ACHN (cell line): ENCODE measurements at regions not wholly inside any gene's neighbourhood (a gene's known extent, or its start where the extent isn't known, plus 50 kb on each side); places are given as distances from the start of the nearest gene placed in this dataset.
A peak's percentile ranks its signal among the peaks of the same experiment; 100 is the strongest.
"Not testable (repeated sequence)": the region's sequence is repeated elsewhere in the genome, so short reads cannot be mapped to it uniquely, and the experiment has no call there.

ENCODE experiments used
- DNase-seq: peaks from one replicate; pipeline ENCODE4 v3.0.0-alpha.2; 2015
- in situ Hi-C: cut with HindIII; loops from 2 replicates; pipeline ENCODE4 v1.10.0; 2017; ENCODE audit warnings: low sequenced_read_pairs, low pct_ligation_motif_present, low pct_unique_long_range_greater_than_20kb

DNA sequence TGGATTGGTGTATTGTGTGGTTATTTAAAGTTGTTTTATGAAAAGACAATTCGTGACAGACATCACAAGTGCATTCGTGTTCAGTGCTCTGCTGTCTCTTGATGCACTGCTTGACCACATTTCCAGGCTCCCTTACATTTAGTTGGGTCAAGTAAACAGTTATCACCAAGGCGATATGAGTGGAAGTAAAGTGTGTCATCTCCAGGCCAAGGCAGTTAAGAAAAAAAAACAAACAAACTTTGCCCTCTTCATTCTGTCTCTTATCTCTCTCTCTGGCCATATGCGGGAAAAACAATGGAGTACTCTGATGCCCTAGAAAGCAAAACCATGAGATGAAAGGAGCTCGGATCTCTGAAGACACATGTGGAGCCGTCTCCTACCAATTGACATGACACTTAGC lies 131.1 kb downstream of the DSEL start:
- in situ Hi-C loops, result no loop called here
- DNase-seq, result no peak

DNA sequence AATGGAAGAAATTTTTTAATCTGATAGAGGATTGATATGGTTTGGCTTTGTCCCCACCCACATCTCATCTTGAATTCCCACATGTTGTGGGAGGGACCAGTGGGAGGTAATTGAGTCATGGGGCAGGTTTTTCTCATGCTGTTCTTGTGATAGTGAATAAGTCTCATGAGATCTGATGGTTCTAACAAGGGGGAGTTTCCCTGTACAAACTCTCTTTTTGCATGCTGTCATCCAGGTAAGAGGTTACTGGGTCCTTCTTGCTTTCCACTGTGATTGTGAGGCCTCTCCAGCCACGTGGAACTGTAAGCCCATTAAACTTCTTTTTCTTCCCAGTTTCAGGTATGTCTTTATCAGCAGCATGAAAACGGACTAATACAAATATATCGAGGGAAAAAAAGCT lies 132.5 kb downstream of the DSEL start:
- in situ Hi-C loops, DNase-seq: not testable (repeated sequence)

DNA sequence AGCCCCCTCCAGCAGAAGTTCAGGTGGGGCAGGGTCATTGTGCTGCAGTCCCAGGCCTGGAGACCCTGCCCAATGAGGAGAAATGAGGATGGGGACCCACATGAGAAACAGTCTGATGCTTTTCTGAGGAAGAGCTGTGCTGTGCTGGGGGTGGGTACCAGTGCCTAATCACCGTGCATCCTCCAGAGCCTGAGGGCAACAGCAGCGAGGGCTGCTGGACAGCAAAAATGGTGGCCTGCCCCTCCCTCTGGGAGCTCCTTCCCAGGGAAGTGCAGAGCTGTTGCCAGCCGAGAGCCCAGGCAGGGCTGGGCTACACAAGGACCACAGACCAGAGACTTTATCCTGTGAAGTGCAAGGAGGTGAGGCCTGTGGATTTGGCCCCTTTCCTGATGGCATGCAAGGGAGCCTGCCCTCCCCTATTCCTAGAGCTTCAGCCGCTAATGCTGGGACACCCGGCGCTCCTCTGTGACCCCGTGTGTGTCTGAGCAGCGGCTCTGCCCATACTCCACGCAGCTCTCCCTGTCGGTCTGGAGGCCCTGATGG lies 134.8 kb downstream of the DSEL start:
- in situ Hi-C loops, result no loop called here
- DNase-seq, result no peak

DNA sequence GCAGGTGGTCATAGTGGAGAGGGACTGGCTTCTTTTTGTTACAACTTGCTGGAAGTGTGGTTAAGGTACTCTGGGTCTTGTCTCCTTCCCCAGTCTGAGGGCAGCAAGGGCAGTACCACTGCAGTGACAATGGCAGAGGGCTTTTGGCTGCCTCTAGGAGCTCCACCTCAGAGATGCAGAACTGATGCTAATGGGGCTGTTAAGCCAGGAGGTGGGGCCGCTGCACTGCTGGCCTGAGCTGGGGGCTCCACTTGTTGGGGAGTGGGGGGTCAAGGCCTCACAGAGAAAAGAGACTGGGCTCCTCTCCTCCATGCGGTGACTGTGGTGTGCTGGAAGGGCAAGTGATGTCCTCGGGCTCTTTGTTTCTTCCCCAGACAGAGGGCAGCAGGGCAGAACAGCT lies 135.7 kb downstream of the DSEL start:
- in situ Hi-C loops, result no loop called here
- DNase-seq, result no peak

DNA sequence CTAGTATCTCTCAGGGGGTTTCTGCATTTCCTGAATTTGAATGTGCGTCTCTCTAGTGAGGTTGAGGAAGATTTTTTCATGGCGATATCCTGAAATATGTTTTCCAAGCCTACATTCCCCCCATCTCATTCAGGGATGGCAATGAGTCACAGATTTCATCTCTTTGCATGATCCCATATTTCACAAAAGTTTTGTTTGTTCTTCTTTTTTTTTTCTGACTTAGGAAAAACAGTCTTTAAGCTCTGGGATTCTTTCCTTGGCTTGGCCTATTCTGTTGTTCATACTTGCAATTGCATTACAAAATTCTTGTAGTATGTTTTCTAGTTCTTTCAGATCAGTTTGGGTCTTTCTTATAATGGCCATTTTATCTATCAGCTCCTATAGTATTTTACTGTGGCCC lies 136.5 kb downstream of the DSEL start:
- in situ Hi-C loops, result no loop called here
- no peak for DNase-seq

DNA sequence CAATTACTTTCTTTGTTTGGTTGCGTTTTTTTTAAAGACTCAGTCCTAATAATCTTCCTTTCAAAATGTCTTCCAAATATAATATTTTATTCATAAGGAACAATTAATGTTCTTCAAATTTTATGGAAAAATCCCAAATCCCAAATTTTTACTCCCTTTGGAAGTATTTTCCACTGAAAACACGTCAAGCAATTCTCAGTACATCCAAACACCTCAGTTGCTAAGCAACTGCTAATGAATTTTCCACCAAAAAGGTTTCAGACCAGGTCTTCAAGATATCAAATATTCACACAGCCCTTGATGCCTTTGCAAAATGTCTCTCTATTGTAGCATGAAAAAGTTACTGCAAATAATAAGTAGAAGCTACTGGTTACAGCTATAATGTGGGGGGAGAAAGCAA lies 140.1 kb downstream of the DSEL start:
- in situ Hi-C loops, result no loop called here
- DNase-seq, result no peak

DNA sequence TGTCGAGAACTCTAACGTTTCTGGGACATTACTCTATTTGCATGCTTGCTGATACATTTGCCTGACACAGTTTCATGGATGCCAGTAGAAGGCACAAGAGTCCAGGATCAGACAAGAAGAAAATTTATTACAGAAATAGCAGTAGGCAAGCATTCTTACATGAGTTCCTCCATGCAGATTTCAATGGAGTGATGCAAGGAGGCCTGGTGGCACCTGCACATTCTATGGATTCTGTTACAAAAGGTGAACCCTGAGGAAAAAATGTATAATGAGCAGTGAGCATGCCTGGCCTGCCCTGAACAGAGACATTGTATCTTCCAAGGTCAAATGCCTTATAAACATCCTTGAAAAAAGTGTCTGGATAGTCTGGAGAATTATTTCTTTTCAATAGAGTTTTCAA lies 142.9 kb downstream of the DSEL start:
- in situ Hi-C loops, result no loop called here
- DNase-seq, result no peak

DNA sequence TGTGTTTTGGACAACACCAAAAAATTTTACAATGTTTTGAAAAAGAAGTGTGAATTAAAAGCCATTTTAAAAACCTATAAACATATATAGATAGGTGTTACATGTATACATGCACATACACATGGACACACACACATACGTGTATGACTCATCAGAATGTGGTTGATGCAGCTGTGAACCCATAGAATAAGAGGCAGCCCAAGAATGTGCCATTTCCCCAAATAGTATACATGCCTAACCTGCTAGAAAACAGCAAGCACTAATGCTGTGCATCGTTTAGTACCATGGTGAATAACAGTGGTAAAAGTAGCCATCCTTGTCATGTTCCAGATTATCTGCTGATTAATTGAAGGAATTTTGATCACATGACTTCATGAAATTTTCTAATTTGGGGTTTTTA lies 149.0 kb downstream of the DSEL start:
- DNase-seq, result no peak
- in situ Hi-C loops, result no loop called here

DNA sequence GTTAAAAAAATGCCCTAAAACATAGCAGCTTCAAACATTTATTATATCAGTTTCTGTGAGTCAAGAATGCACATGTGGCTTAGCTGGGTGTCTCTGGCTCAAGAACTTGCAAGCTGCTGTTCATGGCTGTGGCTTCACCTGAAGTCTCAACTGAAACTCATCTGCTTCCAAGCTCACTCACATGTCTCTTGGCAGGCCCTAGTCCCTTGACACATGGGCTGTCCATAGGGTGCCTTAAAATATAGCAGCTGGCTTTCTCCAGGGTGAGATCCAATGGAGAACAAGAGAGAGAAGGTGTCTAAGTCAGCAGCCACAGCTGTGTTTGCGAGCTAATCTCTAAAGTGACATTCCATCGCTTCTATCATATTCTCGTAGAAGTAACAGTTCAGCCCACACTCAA lies 152.8 kb downstream of the DSEL start:
- DNase-seq, result no peak
- in situ Hi-C loops, result no loop called here

DNA sequence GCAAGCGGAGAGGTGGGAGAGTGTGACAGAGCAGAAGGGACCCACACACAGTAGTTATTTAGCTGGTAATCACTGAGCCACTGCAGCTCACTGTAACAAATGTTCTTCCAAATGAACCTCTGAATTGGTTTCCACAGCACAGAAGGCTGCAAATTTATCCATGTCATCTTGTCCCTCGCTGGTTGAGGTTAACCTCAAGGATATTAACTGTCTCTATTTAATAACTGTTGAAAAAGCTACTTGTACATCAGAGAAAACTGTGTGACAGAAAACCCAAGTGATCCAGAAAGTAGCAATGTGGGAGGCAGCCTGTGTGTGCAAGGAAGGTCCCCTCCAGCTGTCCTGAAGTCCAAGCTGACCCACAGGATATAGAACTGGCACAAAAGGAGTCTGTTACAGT lies 153.6 kb downstream of the DSEL start:
- in situ Hi-C loops, result no loop called here
- no peak for DNase-seq

DNA sequence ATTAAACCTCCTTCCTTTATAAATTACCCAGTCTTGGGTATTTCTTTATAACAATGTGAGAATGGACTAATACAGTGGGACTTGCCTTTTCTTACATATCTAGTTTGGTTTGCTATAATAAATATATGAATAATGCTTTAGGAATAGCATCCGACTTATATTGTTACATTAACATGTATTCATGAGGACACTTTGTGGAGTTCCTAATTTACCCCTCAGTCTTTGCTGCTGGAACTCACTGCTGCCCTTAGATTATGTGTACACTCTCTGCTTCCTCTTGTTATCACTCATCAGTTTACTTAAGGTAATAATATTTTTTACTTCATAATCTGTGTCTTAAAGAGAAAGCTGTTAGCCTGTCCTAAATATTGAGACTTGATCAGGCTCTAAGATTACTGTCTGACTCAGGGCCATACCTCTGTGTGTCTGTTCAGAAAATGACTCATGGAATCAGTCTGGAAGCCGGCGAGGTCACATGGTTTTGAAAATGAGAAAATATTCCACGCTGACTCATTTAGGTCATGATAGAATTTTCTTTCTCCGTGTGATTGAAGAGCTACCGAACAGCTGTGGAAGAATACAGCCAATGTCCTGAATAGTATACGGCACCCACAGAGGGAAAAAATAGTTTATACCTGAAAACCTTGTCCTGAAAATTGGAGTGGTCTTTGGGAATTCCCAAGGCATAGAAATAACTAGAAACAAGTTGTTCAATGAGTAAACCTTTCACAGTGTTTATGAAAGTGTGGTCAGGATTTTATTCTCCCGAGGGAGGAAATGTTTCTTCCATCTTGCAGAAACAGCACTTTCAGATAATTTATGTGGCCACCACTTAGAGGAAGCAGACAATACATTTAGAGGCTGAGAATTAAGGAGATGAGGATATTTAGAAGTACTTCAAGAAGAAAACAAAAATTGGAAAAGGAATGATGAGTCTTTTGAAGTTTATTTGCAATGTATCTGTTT lies 156.4 kb downstream of the DSEL start:
- DNase-seq, result peak; percentile 91
- in situ Hi-C loops, result no loop called here

DNA sequence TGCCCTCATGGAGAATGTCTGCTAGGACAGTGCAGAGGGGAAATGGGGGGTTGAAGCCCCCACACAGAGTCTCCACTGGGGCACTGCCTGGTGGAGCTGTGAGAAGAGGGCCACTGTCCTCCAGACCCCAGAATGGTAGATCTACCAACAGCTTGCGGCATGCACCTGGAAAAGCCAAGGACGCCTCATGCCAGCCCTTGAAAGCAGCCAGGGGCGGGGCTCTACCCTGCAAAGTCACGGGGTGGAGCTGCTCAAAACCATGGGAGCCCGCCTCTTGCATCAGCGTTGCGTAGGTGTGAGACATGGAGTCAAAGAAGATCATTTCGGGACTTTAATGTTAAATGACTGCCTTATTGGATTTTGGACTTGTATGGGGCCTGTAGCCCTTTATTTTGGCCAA lies 157.6 kb downstream of the DSEL start:
- DNase-seq, result no peak
- in situ Hi-C loops, result no loop called here

DNA sequence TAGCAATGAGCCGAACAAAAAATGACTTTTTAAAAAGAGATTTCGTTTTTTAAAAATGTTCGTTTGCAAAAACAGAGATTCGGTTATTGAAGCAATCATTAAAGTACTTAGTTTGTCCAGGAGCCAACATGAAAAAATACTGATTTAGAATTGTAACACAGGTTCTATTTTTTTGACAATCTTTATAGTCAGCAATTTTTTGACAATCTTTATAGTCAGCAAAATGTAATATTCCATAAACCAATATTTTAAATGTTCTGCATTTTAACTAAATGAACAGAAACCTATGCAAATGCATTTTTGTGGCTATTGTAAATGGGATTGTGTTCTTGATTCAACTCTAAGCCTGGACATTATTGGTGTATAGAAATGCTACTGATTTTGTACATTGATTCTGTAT lies 161.8 kb downstream of the DSEL start:
- in situ Hi-C loops, result no loop called here
- no peak for DNase-seq

DNA sequence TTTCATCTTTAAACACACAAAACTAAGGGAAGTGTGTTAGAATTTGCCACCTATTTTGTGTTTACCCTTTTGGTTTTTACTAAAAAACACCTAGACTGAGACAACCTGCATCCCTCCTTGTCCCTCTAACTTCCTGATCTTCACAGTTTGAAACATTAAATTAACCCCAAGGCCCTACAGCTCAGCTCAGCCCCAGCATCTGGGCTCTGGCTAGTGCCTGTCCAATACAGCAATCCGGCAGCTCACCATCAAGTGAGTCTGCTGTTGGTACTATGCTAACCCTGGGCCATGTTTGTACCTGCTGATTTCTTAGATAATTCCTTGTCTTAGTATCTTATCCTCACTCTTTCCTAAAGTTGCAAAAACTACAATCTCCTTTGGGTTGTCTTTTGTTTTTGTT lies 162.4 kb downstream of the DSEL start:
- in situ Hi-C loops, result no loop called here
- no peak for DNase-seq

DNA sequence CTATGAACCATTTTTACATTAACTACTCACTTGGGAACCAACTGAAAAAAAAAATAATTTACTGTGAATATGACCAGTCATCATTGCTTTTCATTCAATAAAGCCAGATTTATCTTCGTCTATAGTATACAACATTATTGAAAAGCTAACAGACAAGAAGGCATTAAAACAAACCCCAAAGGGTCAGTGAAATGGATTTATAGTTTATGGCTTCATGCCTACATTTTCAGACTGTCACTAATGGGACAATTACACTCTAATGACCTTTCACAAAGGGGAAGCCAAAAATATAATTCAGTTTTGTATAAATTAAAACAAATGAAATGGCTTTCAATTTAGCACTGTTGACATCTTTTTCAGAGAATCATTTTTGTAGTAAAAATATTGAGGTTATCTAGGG lies 169.1 kb downstream of the DSEL start:
- no peak for DNase-seq
- in situ Hi-C loops, result no loop called here

DNA sequence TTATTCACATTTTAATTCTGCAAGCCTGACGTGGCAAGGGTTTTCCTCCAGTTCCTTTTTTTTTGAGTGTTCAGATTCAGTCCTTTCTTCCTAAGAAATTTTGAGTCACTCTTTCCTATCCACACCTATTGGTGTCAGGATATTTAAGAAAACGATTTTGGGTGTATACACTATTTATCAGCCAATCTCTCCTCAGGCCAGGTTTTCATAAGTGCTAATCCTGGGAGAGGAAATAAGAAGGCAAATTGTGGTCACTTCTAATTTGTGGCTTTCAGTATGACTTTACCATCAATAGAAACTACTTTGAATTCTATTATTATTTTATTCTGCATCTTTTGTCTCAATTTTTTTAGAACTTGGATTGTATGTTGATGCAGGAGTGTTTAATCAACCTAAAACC lies 174.4 kb downstream of the DSEL start:
- in situ Hi-C loops, result no loop called here
- DNase-seq, result no peak

DNA sequence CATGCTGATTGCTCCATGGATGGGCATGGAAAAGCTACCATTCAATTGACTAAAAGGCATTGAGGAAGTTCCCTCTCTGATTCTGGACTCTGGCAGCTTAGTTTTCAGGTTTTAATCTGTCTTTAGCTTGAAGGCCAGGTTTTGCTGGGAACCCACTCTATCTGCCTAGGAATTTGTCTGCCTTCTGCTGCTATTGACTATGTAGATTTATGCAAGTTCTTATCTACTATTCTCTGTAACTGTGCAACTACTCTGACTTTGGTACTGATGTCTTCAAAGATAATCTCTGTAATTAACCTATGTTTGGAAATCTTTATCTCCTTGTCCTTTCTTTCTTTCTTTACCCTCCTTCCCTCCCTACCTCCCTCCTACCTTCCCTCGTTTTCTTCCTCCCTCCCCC lies 178.8 kb downstream of the DSEL start:
- in situ Hi-C loops, result no loop called here
- no peak for DNase-seq

DNA sequence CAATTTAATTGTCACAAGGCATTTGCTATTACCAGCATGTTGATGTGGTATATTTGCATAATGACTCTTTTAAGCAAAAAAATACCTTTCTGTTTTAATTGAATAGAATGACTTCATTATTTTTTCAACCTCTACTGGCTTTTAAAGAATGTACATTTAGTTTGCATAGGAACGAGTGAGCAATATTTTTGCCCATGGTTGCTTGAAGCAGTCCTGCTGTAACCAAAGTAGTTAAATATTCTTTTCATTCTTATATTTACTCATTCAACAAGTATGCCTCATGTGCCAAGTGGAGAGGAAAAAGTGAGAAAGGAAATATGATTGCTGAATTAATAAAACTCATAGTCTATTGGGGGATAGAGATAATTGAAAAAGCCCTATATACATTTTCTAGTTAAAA lies 184.7 kb downstream of the DSEL start:
- no peak for DNase-seq
- in situ Hi-C loops, result no loop called here

DNA sequence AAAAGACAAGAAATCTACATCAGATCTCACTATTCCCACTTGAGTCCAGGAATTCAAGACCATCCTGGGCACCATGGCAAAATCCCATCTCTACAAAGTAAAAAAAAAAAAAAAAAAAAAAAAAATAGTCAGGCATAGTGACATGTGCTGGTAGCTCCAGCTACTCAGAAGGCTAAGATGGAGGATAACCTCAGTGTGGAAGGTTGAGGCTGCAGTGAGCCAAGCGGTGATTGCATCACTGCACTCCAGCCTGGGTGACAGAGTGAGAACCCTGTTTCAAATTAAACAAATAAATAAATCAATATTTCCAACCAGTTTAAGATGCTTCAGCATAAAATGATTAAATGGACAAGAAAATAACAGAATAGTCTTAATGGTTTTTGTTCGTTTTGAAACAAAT lies 197.4 kb downstream of the DSEL start:
- DNase-seq, result no peak
- in situ Hi-C loops, result no loop called here

DNA sequence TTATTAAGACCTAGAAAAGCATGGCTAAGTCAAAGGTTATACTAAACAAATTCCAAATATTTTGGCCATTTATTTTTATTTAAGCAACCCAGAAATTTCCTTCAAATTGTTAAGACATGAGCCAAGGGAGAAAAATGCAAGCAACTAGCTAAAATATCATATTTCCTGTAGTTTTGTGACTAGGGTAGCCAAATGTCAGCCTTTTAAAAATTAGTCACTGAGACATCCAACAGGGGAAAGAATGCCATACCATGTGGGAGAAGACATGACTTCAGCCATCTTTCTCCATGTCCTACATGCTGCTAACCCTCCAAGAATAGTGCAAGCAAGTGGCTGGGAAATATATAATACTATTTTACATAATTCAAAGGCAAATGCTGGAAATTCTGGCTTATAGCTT lies 197.9 kb downstream of the DSEL start:
- DNase-seq, result no peak
- in situ Hi-C loops, result no loop called here
